HG02798 (cell line): ENCODE measurements at regions not wholly inside any gene's neighbourhood (a gene's known extent, or its start where the extent isn't known, plus 50 kb on each side); places are given as distances from the start of the nearest gene placed in this dataset.
A peak's percentile ranks its signal among the peaks of the same experiment; 100 is the strongest.

Source experiments
- ATAC-seq: cut with Tn5 transposase; IDR thresholded peaks from one replicate; pipeline ENCODE4 v1.9.1; 2021; ENCODE audit warnings: mild to moderate bottlenecking; ENCODE audit not compliant: unreplicated experiment, poor library complexity

DNA sequence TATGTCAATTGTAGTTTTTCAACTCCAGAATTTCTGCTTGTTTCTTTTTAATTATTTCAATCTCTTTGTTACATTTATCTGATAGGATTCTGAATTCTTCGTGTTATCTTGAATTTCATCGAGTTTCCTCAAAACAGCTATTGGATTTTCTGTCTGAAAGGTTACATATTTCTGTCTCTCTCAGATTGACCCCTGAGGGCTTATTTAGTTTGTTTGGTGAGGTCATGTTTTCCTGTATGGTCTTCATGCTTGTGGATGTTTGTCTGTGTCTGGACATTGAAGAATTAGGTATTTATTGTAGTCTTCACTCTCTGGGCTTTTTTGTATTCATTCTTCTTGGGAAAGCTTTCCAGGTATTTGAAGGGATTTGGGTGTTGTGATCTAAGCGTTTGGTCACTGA lies 85.6 kb downstream of the SNAPC1 start:
- ATAC-seq = no peak

DNA sequence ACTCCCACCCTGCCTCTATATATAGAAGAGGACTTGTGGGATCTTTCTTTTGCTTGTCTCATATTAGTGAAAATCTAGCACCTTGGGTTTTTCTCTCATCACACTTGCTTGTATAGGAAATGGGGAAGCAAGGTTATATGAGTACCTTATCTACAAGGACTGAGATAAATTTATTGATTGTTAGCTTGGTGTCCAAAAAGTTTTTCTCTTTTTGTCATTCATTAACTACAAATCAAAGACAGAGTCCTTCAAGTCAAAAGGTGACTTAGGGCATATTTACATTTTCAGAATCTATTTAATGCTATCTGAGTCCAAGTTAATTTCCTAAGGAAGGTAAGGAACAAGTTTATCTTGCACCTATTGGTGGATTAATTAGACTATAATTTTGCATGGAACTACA lies 92.7 kb downstream of the SNAPC1 start:
- ATAC-seq = no peak

DNA sequence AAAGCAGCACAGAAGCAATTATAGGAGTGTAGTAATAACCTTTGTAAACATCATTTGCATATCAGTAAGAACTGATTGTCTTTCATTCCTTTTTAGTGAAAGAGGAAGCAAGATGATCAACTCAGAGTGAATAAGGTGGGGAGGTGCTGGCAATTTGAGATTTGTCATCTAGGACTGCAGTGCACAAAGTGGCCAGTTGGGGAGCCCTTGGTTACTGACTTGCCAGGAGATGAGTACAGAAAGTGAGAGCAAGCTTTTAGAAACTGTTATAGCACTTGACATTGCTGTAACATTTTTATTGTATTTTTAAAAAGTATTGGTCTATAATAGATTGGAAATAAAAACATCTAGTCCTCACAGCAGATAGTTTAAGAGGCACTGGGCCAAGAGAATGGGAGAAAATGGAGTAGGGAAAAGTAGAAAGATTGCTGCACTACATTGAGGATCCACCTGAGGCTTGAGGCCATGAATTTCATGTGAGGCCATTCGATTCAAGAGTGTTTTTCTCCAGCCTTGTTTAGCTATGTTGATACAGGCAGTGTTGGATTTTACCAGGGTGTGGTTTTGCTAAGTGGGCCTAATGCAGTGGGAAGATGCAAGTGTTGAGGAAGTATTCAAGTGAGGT lies 98.2 kb downstream of the SNAPC1 start:
- ATAC-seq = peak; percentile 99

DNA sequence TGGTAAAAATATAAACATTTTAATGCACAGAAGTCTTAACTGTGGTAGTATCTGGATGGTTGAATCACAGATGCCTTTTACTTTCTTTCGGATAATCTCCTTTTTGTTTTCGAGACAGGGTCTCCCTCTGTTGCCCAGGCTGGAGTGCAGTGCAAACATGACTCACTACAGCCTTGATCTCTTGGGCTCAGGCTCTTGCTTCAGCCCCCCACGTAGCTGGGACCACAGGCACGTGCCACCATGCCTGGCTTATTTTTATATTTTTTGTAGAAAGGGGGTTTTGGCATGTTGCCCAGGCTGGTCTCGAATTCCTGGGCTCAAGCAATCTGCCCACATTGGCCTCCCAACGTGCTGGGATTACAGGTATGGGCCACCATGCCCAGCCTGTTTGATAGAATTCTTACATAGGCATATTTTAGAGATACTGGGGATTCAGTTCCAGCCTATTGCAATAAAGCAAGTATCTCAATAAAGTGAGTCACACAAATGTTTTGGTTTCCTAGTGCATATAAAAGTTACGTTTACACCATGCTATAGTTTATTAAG lies 99.2 kb downstream of the SNAPC1 start:
- ATAC-seq = no peak

DNA sequence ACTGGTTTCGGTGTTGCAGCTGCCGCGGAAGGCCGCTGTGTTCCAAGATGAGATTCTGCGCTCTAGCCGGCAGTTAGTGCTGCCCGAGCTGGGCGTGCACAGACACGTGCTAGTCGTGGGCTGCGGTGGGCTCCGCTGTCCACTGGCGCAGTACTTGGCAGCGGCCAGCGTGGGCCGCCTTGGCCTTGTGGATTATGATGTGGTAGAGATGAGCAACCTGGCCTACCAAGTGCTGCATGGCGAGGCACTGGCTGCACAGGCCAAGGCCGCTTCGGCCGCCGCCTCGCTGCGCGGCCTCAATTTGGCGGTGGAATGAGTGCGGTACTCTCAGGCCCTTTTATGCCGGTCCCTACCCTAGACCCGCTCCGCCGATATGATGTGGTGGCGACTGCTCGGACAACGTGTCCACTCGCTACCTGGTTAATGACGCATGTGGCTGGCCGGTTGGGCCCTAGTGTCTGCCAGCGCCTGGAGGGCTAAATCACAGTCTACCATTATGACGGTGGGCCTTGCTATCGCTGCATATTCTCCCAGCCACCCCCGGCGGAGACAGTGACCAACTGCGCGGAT lies 102.2 kb downstream of the SNAPC1 start:
- ATAC-seq = no peak

DNA sequence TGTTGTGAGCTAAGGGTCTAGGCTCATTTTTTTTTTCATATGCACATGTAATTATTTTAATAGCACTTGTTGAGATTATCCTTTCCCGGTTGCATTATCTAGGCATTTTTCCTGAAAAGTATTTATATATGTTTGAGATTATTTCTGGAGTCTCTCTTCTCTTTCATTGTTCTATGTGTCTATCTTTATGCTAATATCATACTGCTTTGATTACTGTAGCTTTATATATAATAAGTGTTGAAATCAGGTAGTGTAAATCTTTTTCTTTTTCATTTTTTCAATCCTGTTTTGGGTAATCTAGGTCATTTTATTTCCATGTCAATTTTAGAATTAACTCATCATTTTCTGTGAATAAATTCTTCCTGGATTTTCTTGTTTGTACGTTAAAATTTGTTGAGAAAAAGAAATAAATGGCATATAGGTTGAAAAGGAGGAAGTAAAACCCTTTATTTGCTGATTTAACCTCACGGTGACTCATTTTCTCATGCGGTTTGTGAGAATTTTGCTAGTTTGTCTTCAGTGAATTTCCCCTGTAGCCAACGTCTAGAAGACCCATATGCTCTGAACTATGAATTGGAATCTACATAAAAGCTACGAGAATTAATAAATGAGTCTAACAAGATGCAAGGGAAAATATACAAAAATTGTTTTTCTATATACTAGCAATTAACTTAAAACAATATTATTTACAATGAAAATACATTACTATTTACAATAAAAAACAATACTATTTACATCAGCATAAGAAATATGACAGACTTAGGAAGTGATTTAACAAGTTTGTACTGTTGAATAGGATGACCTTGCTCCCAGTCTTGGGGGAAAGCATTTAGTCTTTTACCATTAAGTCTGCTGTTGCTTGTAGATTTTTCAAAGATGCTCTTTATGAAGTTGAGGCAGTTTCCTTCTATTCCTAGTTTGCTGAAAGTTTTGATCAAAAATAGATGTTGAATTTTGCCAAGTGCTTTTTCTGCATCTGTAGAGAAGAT lies 105.0 kb downstream of the SNAPC1 start:
- ATAC-seq = peak; percentile 96

DNA sequence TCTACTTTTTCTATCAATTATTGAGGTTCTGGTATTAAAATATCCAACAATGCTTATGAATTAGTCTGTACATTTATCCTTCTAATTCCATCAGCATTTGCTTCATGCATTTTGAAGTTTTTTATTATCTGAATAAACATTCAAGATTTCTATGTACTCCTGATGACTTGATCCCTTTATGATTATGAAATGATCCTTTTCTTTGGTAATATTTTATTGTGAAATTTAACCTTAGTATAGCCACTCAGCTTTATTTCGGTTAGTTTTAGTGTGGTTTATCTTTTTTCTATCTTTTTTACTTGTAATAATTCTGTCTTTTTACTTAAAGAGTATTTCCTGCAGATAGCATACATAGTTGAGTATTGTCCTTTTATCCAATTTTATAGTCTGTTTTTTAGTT lies 106.6 kb downstream of the SNAPC1 start:
- ATAC-seq = no peak

DNA sequence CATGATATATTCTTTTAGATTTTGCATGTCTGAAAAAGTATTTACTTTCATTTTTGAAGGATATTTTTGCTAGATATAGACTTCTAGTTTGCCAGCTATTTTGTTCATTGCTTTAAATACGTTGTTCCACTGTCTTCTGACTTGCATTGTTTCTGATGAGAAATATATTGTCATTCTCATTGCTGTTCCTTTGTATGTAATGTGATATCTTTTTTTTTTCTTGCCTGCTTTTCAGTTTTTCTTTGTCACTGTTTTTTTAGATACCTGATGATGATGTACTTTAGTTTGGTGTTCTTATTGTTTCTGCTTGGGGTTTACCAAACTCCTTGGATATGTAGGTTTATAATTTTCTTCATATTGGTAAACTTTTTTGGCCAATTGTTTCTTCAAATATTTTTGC lies 107.9 kb downstream of the SNAPC1 start:
- no peak for ATAC-seq

DNA sequence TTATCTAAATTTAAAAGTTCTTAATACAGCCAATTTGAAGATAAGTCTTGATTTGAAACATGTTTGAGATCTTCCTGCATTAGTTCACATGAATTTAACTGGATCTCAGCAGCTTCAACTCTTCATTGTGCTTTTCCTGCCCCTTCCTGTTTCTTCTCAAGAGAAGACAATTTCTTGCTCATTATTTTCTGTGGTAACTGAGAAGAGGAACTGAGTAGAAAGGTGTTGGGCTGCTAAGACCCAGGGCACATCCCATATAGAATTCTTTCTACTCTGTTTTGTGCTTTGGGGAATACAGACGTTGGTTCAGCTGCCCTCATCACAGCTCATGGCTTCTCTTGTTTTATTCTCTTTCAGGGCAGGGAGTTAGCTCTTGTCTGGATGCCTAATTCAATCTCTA lies 110.2 kb downstream of the SNAPC1 start:
- ATAC-seq = peak; percentile 89

DNA sequence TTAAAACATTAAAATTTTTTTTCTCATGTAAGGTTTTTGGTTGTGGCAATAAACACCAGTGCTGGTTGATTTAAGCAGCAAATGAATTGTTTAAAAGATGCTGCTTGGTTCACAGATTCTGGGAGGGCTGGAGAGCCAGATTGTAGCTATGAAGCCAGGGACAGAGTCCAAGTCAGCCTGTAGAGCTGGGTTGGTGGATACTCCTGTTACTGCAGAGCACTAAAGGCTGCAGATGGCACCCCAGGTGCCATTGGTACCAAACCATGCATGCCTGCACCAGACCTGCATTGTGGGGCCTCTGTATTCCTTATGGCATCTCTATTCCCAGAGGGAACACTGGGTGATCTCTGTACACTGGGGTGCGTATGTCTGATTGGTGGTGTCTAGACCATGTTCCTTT lies 113.3 kb downstream of the SNAPC1 start:
- ATAC-seq = no peak

DNA sequence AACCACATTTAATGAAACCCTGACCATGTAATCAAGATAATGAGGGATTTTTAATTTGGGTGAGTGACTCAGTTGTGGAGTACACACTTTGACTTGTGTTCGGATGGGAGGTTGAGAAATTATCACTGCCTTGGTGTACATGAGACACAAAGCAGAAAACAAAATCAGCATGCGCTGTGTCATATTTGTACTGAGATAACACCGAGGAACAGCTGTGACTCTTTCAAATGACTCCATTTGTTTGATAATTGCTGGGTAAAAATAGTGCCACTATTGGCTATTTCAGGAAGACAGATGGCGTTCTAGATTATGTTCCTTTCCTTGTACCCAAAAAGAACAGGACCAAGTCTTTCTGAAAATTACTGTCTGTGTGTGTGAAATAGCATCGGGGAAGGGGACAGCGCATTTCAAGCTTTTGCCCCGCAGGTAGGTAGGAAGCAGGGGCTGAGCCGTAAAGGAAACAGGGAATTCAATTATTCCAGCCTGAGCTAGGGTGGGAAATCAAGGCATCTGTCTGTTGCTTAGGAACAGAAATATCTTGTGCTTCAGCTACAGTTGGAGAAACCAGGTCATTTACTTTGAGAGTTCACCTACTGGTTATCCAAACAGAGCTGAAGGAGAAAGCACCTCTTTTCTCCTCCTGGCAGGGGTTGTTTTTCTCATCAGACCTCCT lies 114.3 kb downstream of the SNAPC1 start:
- ATAC-seq = peak; percentile 33

DNA sequence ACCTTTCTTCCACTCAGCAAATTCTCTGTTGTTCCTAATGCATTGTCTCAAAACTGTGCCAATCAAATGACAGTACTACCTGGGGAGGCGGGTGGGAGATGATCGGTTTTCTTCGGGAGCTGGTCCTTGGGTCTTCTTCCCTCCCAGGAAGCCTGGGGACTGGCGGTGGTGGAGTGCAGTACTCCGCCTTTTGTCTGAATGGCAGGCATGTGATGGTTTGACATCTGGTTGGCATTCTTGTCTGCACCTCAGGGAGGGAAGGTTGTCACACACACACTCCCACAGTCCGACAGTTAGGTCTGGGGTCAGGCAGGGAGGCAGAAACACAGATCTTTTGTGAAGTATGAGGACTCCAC lies 114.8 kb downstream of the SNAPC1 start:
- no peak for ATAC-seq

DNA sequence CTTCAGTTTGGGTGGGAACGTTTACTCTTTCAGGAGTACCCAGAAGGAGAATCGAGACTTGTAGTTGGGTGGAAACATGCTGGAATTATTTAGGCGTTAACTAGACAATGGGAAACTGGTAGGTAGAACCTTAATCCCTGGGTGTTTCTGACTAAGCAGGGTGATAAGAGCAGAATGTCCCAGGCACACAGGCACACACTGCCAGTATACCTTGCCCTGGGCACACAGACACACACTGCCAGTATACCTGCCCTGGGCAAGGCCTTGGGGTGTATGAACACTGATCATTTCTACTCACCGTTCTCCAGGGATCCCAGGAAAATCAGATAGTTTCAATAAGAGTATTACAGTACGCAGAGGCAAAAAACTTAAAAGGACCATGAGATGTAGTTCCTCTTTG lies 115.5 kb downstream of the SNAPC1 start:
- no peak for ATAC-seq

DNA sequence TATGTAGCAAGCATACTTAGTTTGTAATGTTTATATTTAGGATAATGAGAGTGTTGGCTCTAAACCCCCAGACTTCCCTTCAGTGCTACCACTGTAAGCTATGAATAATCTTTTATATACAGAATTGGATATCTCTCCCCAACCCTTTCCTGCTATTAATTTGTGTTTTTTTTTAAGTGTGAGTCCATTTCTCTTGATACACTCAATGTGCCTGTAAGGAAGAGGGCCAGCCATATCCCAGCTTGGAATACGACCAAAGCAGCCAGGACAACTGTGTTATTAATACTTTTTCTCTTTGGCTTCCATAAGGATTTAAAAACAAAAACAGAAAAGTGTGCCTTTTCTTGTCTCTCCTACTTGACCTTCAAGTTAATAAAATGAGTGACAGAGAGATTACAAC lies 116.7 kb downstream of the SNAPC1 start:
- ATAC-seq = no peak

DNA sequence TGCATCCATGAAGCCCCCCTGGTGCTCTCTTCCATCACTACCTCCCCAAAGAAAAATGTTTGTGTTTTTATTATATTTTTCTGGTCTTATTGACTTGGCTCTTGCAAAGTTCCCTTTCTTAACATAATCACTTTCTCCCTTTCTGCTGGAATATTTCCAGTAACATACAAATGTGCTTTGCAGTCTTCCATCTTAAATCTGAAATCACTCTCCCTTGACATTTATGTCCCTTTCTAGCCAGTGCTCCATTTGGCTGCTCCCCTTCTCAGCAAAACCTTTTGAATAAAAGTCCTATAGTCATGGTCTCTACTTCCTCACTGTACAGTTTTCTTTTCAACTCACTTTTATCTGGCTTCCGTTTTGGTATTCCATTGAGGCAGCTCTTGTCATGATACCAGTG lies 118.8 kb downstream of the SNAPC1 start:
- ATAC-seq = no peak

DNA sequence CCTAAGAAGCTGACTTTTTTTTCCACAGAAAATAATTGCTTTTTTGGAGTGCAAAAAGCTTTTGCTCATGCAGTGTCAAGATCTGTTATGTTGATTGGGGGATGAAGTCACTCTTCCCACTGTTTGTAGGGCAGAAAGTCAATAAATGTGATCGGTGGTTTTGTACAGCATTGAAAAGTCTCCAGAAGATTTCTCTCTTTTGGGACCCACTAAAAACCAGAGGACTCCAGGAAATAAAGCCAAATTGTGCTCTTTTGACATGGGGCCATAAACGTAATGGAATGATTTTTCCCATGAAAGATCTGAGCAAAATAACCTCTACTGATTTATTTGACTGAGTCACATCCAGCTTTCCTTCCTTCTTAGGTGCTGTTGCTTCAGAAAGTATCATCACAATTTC lies 122.5 kb downstream of the SNAPC1 start:
- no peak for ATAC-seq

DNA sequence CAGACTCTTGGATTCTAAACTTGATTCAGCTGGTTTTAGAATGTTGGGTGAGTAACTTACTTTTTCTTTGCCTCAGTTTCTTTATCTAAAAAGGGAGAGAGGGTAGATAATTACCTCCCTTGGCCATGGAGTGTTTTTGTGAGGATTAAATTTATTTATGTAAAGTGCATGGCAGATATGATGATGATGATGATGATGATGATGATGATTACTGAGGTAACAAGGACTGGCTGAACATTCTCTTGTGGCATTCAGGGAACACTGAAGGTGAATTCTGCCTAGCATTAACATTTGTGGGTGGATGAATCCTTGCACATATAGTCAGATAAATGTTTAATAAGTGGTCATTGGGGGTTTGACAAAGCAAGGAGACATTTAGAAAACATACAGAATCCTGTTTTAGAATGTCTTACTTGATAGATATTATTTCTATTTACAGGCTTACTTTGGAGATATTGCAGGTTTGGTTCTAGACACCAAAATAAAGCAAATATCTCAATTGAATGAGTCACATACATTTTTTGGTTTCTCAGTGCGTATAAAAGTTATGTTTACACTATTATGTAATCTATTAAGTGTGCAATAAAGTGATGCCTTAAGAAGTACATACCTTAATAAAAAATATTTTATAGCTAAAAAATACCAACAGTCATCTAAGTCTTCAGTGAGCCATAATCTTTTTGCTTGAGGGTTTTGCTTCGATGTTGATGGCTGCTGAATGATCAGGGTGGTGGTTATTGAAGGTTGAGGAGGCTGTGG lies 123.2 kb downstream of the SNAPC1 start:
- ATAC-seq = no peak

DNA sequence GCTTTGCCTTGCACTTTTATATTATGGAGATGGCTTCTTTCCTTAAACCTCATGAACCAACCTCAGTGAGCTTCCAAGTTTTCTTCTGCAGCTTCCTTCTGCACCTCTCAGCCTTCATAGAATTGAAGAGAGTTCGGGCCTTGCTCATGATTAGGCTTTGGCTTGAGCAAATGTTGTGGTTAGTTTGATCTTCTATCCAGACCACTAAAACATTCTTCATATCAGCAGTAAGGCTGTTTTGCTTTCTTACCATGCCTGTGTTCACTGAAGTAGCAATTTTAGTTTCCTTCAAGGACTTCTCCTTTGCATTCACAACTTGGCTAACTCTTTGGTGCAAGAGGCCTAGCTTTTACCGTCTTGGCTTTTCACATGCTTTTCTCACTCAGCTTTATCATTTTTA lies 125.4 kb downstream of the SNAPC1 start:
- no peak for ATAC-seq

DNA sequence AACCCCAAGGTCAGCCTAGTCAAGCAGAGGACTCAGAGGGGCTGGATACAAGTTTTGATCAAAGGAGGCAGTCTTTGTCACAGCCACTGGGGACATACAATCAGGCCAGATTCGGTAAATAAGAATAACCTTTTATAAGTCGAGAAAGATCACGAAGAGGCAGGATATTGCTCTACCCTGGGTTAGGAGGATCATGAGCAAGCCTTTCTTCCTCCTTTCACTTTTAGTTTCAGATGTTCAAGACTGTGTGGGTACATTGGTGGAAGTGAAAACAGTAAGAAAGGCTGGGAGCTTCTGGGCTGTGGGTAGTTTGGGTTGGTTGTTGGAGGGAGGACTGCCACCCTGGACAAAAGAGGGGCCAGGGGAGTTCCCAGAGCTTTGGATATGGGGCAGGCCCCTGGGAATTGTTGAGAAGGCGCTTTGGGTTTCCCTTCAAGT lies 127.7 kb downstream of the SNAPC1 start:
- peak; percentile 99 for ATAC-seq

DNA sequence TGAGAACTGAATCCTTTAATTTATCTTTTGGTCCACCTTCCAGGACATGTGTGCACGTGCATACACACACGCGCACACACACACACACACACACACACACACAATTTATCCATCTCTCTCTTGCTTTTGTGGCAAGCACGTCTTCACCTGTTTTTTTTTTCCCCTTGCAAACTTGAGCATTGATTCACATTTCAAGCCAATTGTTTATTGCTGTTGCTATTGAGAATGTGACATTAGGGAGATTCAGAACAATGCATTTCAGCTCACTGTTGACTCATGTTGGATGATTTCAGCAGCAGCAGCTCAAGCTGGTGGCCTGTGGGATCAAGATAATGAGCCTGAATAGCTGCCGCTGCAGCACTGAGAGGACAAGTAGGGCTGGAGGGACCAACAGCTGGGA lies 128.9 kb downstream of the SNAPC1 start:
- ATAC-seq = no peak
